SK-N-MC (cell line): ENCODE measurements at regions not wholly inside any gene's neighbourhood (a gene's known extent, or its start where the extent isn't known, plus 50 kb on each side); places are given as distances from the start of the nearest gene placed in this dataset.
"Not testable (repeated sequence)": the region's sequence is repeated elsewhere in the genome, so short reads cannot be mapped to it uniquely, and the experiment has no call there.

ENCODE experiments used
- DNase-seq: peaks from one replicate; pipeline ENCODE4 v3.0.0-alpha.2; 2011; ENCODE audit warnings: low read depth, low spot score
- H3K27ac ChIP-seq: fragments of 200-600 bp; sonication (generic); 2 replicates; pipeline ENCODE4 v1.5.1; 2016; ENCODE audit warnings: mixed run types
- H3K36me3 ChIP-seq: fragments of 200-600 bp; sonication (generic); 2 replicates; pipeline ENCODE4 v1.6.1; 2017; ENCODE audit warnings: antibody characterized with exemption, low read length, mixed read lengths; ENCODE audit not compliant: insufficient read depth
- H3K4me3 ChIP-seq: fragments of 200-600 bp; sonication (generic); 2 replicates; pipeline ENCODE4 v1.5.1; 2016
- H3K9ac ChIP-seq: fragments of 200-600 bp; sonication (generic); 2 replicates; pipeline ENCODE4 v1.8.0; 2017; ENCODE audit warnings: mixed run types, mixed read lengths; ENCODE audit not compliant: insufficient read length
- H3K9me3 ChIP-seq: fragments of 200-600 bp; sonication (generic); 2 replicates; pipeline ENCODE4 v1.6.1; 2017; ENCODE audit warnings: low read depth, mild to moderate bottlenecking, antibody characterized with exemption, low read length, moderate library complexity, mixed read lengths
- EZH2 ChIP-seq: fragments of 200-600 bp; sonication (generic); IDR thresholded peaks from one replicate; pipeline ENCODE4 v1.6.1; 2017; ENCODE audit warnings: antibody characterized with exemption
- FOXP2 ChIP-seq: optimal IDR thresholded peaks from 2 replicates; pipeline ENCODE3; 2011; ENCODE audit warnings: mild to moderate bottlenecking, moderate library complexity; ENCODE audit not compliant: insufficient read depth; ENCODE audit errors: extremely low read length, control extremely low read depth
- POLR2AphosphoS5 ChIP-seq: IDR thresholded peaks from 2 replicates; pipeline ENCODE4 v1.6.1; 2012; ENCODE audit warnings: mild to moderate bottlenecking, low read depth, low read length, borderline replicate concordance

DNA sequence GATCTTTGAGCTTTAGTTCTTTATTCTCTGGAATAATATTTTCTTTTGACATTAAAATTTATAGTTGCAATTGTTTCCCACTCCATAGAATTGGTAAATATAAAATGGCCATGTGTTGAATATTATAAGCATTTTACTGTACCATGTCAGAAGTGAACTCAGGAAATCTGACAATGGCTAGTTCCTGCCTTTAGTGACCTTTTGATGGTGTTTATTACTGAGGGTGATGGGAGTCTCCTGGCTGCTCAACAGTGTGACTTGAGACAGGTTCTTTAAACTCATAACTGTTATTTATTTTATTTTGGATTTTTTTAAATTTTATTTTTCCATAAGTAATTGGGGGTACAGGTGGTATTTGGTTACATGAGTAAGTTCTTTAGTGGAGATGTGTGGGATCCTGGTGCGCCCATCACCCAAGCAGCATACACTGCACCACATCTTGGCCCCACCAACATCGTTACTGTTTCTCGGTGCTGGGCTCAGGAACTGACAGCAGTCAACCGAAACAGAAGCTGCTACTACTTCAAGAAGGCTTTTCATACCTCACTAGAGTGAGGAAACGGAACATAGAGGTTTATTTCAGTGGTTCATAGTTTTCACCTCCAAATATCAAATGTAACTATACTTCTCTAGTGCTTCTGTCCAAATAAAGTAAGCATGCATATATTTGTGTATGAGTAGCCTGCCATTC is 90.4 kb downstream of the PLEKHG1 start:
- no peaks in the 10 kb centered on the region for H3K9me3 ChIP-seq
- H3K9ac ChIP-seq, result no peak overlapping the region
- H3K36me3 ChIP-seq, result no peaks in the 10 kb centered on the region
- no peak for DNase-seq
- H3K27ac ChIP-seq, result no peak overlapping the region
- TF ChIP-seq FOXP2 (no peak), POLR2AphosphoS5 (no peak), EZH2 (no peak)
- no peak overlapping the region for H3K4me3 ChIP-seq

GRCh38 chr6:150690681-150691080 is 91.0 kb downstream of the PLEKHG1 start:
- H3K36me3 ChIP-seq, result no peaks in the 10 kb centered on the region
- H3K9ac ChIP-seq, result no peak overlapping the region
- TF ChIP-seq FOXP2 (no peak), EZH2 (no peak), POLR2AphosphoS5 (no peak)
- no peak overlapping the region for H3K4me3 ChIP-seq
- H3K9me3 ChIP-seq, result no peaks in the 10 kb centered on the region
- H3K27ac ChIP-seq, result no peak overlapping the region
- no peak for DNase-seq

DNA sequence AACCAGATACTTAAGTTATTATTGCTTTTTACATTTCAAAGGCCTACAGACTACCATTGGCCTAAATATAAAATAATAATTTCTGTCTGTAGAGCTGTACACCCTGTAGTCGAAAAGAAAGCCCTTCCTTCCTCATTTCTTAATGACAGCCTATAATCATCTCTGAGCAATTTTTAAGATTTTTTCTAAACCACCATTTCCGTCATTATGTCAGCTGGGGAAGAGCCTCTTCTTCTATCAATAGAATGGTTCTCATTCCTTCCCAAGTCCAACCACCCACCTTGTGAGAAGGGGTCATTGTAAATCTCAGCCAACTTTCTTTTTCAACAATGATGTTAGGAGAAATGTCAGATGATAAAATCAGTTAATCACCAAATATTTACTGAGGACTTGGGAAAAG is 91.8 kb downstream of the PLEKHG1 start:
- no peak overlapping the region for H3K4me3 ChIP-seq
- DNase-seq, result no peak
- H3K9me3 ChIP-seq, result no peaks in the 10 kb centered on the region
- no peaks in the 10 kb centered on the region for H3K36me3 ChIP-seq
- H3K27ac ChIP-seq, result no peak overlapping the region
- no peak for TF ChIP-seq EZH2
- TF ChIP-seq FOXP2, result no peak
- no peak for TF ChIP-seq POLR2AphosphoS5
- H3K9ac ChIP-seq, result no peak overlapping the region

DNA sequence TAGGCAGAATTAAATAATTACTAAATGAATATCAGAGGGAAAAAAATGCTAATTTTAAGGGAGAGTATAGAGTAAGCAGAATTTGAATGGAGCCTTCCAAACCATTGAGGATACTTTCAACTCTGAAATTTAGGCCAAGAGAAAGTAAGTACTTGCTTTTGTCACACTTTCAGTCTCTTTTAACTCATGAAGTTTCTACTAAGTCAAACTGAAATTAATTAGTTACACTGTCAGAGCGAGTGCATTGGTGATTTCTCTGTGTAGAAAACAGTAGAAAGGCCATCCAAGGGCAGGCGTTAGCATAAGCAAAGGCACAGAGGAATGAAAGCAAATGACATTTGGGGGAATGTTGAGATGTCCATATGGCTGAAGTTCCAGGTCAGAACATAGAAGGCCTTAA is 92.9 kb downstream of the PLEKHG1 start:
- Histone ChIP-seq H3K36me3 (no peaks in the 10 kb centered on the region), H3K4me3 (no peak overlapping the region), H3K27ac (no peak overlapping the region), H3K9me3 (no peaks in the 10 kb centered on the region), H3K9ac (no peak overlapping the region)
- no peak for TF ChIP-seq EZH2
- TF ChIP-seq FOXP2, result no peak
- TF ChIP-seq POLR2AphosphoS5, result no peak
- DNase-seq, result no peak

DNA sequence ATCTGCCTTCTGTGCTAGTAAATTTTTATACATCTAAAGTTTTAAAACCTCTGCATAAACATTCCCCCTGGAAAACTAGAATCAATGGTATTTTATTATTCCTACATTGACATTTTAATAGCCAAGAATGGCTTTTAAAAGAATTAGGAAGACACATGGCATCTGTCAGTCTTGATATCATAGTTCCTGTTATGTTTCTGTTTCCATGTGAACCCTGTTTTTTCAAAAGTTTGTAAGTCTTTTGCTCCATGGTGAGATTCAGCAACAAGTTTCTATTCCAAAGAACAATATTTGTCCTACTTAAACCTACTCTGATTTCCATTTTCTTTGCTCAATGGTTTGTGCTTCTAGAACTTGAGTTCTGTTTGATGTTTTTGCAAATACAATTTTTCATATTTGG is 95.2 kb downstream of the PLEKHG1 start:
- TF ChIP-seq FOXP2, result no peak
- no peak for TF ChIP-seq EZH2
- no peak for DNase-seq
- Histone ChIP-seq H3K9ac (no peak overlapping the region), H3K36me3 (no peaks in the 10 kb centered on the region), H3K9me3 (no peaks in the 10 kb centered on the region), H3K4me3 (no peak overlapping the region), H3K27ac (peak overlapping the region; percentile 38; the same call in 1 of the 2 replicates)

GRCh38 chr6:150695652-150696051 is 96.0 kb downstream of the PLEKHG1 start:
- H3K36me3 ChIP-seq, result no peaks in the 10 kb centered on the region
- no peak for DNase-seq
- H3K9me3 ChIP-seq, result no peaks in the 10 kb centered on the region
- H3K9ac ChIP-seq, result no peak overlapping the region
- TF ChIP-seq POLR2AphosphoS5 (no peak), EZH2 (no peak), FOXP2 (no peak)
- H3K4me3 ChIP-seq, result 0 out of 2 replicates have a peak overlapping the region, but pooled peaks have one; percentile 39
- no peak overlapping the region for H3K27ac ChIP-seq

DNA sequence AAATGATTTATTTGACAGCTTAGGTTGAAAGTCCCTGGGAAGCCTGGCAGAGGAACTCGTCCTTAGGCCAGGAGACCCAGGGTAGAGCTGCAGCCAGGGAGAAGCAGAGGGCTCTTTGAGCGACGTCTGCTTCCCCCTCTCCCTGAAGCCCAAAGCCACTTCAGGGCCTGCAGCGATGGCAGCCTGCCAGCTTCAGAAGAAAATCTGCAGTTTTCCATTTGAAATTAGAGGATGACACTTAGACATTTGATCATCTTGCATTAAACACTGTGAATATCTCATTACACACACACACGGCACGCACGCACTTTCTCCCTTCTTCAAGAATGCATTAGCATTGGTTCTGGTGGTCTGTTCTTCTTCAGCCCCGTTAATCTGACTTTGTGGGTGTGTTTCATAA is 96.5 kb downstream of the PLEKHG1 start:
- Histone ChIP-seq H3K4me3 (peak overlapping the region; percentile 39; the same call in 1 of the 2 replicates), H3K9me3 (no peaks in the 10 kb centered on the region), H3K27ac (no peak overlapping the region), H3K36me3 (no peaks in the 10 kb centered on the region), H3K9ac (no peak overlapping the region)
- TF ChIP-seq FOXP2 (no peak), POLR2AphosphoS5 (no peak), EZH2 (no peak)
- no peak for DNase-seq

DNA sequence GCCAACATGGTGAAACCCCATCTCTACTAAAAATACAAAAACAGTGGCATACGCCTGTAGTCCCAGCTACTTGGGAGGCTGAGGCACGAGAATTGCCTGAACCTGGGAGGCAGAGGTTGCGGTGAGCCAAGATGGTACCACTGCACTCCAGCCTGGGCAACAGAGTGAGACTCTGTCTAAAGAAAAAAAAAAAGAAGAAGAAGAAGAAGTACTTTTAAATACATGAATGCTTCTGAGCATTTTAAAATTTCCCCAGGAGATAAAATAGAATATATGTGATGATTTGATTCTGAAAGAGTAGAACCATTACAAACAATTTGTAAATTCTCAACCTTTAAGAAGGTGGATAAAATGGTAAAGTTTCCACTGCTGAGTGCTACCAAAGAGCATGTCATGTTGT is 97.2 kb downstream of the PLEKHG1 start:
- not testable (repeated sequence) for H3K36me3 ChIP-seq, H3K9me3 ChIP-seq, H3K9ac ChIP-seq, DNase-seq, H3K4me3 ChIP-seq, H3K27ac ChIP-seq

DNA sequence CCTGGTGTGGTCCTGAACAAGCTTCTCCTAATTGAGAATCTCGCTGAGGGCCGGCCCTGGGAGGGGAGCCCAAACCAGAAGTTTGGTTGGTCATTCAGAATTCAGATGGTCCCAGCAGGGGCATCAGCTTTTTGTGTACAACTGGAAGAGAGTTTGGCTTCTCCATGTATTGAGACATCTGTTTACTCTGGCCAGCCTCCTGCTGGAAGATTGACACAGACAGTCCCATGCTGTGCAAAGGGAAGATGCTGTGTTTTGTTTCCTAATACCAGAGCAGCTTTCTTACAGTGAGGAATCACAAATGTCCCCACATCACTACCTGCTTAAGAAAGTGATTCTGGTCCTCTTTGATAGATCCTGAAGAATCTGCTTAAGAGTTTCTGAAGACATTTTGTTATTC is 97.8 kb downstream of the PLEKHG1 start:
- Histone ChIP-seq H3K9me3 (no peaks in the 10 kb centered on the region), H3K27ac (no peak overlapping the region), H3K4me3 (no peak overlapping the region), H3K36me3 (no peaks in the 10 kb centered on the region), H3K9ac (no peak overlapping the region)
- no peak for DNase-seq
- no peak for TF ChIP-seq FOXP2
- no peak for TF ChIP-seq POLR2AphosphoS5
- no peak for TF ChIP-seq EZH2
